ENCODE measurements at regions not wholly inside any gene's neighbourhood (a gene's known extent, or its start where the extent isn't known, plus 50 kb on each side); places are given as distances from the start of the nearest gene placed in this dataset.

GRCh38 chr12:105995961-105996431 lies 142.8 kb downstream of the NUAK1 start:
- H3K4me3 ChIP-seq (ENCODE audit: low read depth, low read length) = no peak overlapping the region
- no peak for DNase-seq (ENCODE audit: low read depth)
- TF ChIP-seq, protein P1, sequence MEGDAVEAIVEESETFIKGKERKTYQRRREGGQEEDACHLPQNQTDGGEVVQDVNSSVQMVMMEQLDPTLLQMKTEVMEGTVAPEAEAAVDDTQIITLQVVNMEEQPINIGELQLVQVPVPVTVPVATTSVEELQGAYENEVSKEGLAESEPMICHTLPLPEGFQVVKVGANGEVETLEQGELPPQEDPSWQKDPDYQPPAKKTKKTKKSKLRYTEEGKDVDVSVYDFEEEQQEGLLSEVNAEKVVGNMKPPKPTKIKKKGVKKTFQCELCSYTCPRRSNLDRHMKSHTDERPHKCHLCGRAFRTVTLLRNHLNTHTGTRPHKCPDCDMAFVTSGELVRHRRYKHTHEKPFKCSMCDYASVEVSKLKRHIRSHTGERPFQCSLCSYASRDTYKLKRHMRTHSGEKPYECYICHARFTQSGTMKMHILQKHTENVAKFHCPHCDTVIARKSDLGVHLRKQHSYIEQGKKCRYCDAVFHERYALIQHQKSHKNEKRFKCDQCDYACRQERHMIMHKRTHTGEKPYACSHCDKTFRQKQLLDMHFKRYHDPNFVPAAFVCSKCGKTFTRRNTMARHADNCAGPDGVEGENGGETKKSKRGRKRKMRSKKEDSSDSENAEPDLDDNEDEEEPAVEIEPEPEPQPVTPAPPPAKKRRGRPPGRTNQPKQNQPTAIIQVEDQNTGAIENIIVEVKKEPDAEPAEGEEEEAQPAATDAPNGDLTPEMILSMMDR (IDR thresholded peaks at IDR 0.05; ENCODE audit: insufficient read depth, low read length) = no peak

GRCh38 chr12:105998561-105998960 lies 140.2 kb downstream of the NUAK1 start:
- no peak for DNase-seq (ENCODE audit: low read depth)
- H3K4me3 ChIP-seq (ENCODE audit: low read depth, low read length) = no peak overlapping the region
- TF ChIP-seq, protein P1 (IDR thresholded peaks at IDR 0.05; ENCODE audit: insufficient read depth, low read length) = no peak

DNA sequence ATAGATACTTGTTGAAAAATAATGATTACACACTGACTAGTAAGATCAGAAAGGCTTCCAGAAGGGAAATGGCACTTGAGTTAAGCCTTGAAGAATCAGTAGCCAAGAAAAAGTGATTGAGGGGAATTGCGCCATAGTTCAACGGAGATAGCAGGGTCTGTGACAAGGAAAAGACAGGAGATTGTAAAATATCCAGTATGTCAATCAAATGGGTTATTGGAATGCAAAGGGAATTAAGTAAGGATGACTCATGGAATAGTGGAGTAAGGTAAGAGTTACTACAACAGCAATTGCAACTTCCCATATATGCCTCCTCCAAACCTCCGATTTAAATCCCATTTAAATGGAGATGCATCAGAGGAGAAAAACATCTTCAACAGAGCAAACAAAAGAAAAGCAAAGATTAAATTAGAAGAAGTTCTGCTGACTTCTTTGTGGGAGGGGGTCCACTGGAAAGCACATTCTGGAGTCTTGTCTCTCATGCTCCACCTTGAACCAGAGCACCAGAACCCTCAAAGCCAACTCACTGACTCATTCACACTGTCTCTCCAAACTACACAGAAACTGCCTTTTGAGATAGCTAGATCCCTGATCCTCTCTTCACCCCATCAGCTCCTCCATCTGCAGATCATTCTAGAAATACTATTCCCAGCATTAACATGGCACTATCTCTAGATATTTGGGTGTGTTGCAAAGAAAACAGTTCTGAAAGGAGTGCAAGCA lies 138.2 kb downstream of the NUAK1 start:
- no peak for DNase-seq (ENCODE audit: low read depth)
- no peak overlapping the region for H3K4me3 ChIP-seq (ENCODE audit: low read depth, low read length)
- TF ChIP-seq, protein P1 (IDR thresholded peaks at IDR 0.05; ENCODE audit: insufficient read depth, low read length) = no peak

- TF ChIP-seq, protein P1 (IDR thresholded peaks at IDR 0.05; ENCODE audit: insufficient read depth, low read length) = no peak
- no peak overlapping the region for H3K4me3 ChIP-seq (ENCODE audit: low read depth, low read length)
- DNase-seq (ENCODE audit: low read depth) = no peak
These were observed 137.5 kb downstream of the NUAK1 start for GRCh38 chr12:106001105-106001836.

DNA sequence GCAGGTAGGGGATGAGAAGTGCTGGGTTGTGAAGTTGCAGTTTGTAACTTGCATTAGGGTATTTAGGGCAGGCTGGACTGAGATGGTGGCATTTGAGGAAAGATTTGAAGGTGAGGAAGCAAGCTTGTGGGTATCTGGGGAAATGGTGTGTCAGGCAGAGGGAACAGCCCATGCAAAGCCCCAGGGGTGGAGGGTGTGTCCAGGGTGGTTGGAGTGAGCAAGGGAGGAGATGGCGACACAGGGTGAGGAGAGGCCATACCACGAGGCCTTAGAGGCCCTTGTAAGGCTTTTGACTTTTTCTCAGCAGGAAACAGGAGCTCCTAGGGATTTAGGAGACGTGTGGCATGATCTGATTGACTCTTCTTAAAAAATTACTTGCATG lies 136.9 kb downstream of the NUAK1 start:
- TF ChIP-seq, protein P1 (IDR thresholded peaks at IDR 0.05; ENCODE audit: insufficient read depth, low read length) = no peak
- no peak for DNase-seq (ENCODE audit: low read depth)
- H3K4me3 ChIP-seq (ENCODE audit: low read depth, low read length) = no peak overlapping the region

GRCh38 chr12:106003297-106003696 lies 135.5 kb downstream of the NUAK1 start:
- no peak for DNase-seq (ENCODE audit: low read depth)
- TF ChIP-seq, protein P1 (IDR thresholded peaks at IDR 0.05; ENCODE audit: insufficient read depth, low read length) = no peak
- no peak overlapping the region for H3K4me3 ChIP-seq (ENCODE audit: low read depth, low read length)

Data from fibroblast of the aortic adventitia (primary cell).